Pulmonary artery endothelial cell (primary cell): ENCODE measurements at regions not wholly inside any gene's neighbourhood (a gene's known extent, or its start where the extent isn't known, plus 50 kb on each side); places are given as distances from the start of the nearest gene placed in this dataset.
"Not testable (repeated sequence)": the region's sequence is repeated elsewhere in the genome, so short reads cannot be mapped to it uniquely, and the experiment has no call there.

Experiments
- DNase-seq: peaks from one replicate; pipeline ENCODE4 v3.0.0-alpha.2; 2011; ENCODE audit warnings: low read depth, low spot score

DNA sequence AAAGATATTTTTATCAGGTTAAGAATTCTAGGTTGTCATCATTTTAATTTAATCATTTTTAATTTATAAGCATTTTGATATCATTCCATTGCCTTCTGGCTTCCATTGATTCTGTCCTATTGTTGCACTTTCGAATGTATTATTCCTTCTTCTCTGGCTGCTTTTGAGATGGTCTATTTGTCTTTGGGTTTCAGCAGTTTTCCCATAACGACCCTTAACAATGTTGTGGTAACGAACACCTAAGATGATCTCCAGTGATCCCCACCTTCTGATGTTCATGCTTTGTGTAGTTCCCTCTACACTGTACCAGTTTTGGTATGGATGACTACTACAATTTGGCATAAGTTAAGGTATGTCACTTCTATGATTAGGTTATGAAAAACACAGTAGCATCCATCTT lies 59.9 kb downstream of the MINAR1 start:
- no peak for DNase-seq

DNA sequence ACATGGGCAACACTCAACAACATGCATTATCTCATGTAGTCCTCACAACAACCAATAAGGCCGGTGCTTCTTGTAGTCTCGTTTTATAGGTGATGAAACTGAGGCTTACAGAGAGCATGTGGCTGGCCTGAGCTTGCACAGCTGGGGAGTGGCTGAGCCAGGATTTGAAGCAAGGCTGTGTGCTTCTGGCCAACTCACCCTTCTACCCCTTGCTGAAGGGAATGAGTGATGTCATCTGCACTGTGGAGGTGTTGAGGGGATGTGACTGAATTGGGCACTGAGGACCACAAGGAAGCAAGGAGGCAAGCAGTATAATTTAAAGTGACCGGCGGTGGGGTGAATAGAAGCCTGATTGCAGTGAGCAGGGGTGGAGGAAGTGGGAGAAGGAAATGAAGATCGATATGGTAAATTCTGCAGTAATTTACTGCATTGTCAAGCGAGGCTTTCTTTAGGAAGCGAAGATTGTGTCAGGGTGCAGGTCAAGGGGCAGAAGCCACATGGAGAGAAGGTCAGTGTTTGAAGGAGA lies 62.3 kb downstream of the MINAR1 start:
- no peak for DNase-seq

DNA sequence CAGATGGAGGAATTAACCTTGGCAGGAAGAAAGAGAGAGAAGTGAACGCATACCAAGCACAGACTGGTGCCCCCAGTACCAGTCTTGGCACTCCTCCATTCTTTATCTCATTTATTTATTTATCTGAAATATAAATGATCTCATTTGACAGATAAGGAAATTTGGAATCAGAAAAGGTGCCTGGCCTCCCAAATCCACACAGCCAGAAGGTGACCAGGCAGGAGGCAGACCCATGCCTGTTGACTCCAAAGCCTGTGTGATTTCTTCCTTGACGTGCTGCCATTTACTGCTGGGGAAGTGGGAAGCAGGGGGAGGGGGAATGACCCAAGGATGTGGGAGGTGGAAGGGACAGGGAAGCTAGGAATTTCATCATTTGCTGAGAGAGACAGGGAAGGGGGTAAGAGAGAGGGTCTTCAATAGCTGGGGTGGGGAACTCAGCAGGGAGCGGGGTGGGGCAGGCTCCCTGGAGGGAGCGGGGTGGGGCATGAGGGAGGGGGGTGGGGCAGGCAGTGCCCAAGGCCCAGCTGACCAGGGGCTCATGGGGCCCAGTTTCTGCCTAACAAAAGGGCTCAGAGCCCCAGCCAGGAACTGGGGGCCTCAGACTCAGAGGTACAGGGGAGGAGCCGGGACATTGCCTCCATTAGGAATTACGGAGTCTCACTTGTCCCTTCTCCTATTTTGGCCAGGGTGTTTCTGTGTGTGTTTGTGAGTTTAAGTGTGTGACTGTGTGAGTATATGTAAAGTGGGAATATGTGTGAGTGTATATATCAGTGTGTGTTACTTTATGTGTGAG lies 63.0 kb downstream of the MINAR1 start:
- DNase-seq: no peak

DNA sequence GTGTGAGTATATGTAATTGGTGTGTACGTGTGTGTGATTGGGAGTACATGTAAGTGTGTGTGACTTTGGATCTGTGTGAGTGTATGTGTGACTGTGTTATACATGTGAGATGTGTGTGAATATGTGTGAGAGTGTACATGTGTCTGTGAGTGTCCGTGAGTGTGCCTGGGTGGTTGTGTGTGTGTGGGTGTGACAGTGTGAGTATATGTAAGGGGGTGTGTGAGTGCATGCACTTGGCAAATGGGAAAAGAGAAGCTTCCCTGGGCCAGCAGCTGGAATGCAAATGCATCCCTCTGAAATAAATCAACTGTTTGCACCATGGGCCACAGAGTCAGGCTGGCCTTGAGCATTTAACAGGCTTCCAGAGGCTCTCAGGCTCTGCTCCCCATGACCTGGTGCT lies 63.6 kb downstream of the MINAR1 start:
- no peak for DNase-seq

DNA sequence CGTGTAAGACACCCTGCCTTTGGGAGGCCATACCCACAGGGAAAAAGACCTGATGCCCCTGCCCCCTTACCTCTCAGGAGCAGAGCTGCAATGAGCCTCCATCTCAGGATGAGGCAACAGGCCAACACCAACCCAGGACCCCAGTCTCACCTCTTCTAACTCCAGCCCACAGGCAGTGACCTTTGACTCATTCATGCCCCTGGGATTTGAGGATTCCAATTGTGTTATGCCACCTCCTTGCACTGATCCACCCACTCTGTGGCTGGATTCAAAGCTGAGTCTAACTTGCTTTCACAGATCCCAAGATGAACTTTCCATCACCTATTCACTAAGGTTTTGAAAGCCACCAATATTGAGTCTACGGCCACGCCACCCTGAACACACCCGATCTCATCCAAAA lies 64.7 kb downstream of the MINAR1 start:
- DNase-seq: no peak

DNA sequence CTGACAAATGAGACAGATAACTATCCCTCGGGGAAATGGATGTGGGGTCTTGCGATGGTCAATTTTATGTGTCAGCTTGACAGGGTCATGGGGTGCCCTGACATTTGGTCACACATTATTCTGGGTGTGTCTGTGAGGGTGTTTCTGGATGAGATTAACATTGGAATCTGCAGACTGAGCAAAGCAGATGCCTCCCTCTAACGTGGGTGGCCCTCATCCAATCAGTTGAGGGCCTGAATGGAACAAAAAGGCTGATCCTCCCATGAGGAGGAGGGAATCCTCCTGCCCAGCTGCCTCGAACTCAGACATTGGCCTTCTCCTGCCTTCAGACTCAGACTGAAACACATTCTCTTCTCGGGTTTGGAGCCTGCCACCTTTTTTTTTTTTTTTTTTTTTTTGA lies 69.0 kb downstream of the MINAR1 start:
- DNase-seq: no peak

DNA sequence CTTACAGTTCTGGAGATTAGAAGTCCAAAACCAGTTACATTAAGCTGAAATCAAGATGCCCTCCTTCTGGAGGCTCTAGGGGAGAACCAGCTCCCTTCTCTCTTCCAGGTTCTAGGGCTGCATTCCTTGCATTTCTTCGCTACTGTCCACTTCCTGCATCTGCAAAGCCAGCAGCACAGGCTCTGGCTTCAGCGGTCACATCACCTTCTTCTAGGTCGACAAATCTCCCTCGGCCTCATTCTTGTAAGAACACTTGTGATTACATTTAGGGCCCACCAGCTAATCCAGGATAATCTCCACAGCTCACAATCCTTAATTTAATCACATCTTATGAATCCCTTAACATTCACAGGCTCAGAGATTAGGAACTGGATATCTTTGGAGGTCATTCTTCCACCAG lies 73.8 kb downstream of the MINAR1 start:
- no peak for DNase-seq

DNA sequence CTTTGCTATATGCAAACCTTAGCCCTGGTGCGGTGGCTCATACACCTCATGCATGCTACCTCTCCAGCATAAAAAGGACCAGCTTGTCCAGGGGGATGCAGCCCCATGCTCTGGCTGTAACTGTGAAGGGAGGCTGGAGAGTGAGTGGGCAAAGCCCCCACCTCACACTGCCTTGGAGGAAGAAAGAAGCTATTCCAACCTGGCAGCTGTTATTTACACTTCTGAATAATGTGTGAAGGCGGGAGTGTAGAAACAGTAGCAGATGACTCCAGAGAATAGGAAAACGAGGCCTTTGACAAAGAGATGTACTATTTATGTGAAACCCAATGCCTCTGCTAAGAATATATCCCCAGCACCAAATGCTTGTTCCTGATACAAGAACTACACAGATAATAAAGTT lies 80.7 kb downstream of the MINAR1 start:
- DNase-seq: not testable (repeated sequence)

DNA sequence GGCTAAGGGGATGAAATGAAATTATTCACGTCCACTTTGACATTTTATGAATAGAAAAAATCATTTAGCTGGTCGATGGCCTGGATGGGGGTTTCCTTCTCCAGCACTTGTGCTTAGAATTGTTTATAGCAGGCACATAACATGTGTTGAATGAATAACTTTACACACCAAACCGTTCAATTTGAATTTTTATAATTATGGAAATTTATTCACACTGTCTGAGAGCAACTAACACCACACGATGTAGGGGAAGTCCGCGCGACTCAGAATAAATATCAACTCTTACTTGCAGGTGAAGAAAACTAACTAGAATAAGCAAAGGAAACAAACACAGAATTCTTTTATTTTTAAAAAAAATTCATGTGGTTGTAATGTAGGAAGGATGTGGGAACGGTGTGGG lies 81.3 kb downstream of the MINAR1 start:
- DNase-seq: no peak

DNA sequence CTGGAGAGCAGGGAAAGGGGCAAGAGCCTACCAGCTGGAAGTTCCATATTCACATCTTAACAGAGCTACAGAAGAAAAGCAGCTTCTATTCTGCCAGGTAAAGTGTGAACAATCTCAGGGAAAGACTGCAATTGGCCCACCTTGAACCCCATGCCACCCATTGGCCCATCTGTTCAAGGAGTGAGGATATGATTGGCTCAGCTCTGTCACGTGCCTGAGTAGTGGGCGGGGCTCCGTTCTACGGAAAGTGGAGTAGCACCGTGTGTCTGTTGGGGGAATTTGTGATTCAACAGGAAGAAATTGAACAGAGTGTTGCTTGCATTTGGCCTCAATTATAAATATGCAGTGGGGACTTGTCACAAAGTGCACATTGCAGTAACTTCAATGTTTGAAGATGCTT lies 81.8 kb downstream of the MINAR1 start:
- no peak for DNase-seq

DNA sequence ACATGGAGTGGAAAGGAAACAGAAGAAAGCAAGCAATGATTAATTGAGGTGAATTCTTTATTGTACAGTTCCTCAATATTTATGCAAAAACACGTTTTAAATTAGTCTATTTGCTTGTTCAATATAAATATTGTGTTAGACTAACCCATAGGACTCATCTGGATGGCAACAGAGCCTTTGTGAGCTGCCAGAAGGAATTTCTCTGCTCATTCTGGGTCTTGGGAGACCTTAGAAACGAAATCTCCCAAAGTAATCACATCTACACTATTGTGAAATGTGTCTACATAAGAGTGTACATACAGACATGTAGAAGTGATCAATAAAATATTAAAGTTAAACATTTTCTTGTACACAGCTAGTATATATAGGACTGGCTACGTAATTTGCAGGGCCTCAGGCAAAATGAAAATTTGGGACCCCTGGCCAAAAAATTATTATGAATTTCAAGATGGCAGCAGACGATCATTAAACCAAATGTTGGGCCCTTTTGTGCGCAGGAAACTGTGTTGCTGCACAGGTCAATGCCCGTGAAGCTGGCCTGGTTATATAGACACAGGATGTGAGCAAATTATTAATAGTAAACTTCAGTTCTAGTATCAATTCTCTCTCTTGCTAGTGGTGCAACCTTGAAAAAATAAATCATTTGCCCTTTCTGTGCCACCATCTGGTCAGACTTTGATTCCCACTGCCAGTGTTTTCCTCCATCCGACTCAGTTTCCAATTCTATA lies 83.3 kb downstream of the MINAR1 start:
- no peak for DNase-seq

DNA sequence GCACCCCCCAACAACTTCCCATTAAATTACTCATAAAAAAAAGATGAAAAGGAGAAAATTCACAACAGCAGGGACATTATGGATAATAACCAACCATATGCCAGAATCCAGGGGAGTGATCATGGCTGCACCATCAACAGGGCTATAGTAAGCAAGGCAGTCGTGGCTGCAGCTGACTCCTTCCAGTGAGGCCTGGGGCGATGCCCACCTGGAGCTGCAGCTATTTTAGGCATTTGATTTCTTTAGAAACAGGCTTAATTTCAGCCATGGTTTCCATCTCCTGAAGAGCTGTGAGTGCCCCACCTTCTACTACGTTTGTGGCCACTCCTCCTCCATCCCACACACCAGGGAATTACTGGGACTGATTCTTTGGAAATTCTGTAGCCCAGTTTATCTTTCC lies 84.0 kb downstream of the MINAR1 start:
- DNase-seq: no peak

DNA sequence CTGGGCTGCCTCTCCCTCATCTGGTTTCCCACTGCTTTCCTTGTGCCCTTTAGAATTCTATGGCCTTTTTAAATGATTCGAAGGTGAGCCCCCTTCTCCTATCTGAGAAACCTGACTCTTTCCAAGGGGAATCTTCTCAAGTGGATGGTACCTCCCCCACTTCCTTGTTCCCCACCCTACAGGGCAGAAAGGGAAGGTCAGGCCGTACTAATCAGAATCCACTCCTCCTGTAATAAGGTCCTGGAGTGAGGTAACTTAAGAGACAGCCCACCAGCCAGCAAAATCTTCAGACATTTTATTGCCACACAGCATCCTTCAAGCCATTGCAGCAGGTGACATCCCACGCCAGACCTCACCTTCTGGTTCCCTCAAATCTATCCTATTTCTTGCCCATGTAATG lies 84.5 kb downstream of the MINAR1 start:
- no peak for DNase-seq

DNA sequence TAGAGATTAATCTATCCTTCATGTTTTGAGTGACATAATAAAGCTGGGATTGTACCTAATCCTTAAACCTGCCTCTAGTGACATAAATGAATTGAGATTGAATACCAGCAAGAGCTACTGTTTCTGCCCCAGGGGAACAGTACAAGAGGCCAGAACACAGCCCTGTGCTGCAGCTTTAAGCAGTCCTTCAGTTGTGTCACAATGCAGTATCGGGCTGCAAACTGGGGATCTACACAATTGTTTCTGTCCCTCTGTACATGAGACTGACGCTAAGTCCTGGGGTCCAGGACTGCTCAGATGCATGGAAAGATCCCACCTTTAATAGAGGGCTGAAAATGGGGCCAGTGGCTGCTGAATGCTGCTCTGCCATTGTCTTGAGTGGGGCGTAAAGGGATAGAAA lies 87.5 kb downstream of the MINAR1 start:
- no peak for DNase-seq

DNA sequence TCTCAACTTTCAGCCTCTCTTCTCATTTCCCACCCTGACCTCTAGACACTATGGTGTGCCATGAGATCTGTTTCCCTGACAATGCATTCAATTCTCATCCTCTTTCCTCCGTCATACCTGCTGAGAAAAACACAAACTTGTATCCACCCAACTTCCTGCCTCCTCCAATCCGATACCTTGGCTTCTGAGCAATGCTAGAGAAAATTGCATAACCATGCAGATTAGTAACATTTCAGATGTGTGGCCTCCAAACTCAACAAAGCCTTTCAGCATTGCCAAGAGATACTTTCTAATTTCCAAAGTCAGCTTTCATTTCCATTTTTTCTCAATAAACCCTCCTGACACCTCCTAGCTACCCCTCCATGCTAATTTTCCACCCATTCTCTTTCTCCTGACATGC lies 88.5 kb downstream of the MINAR1 start:
- DNase-seq: no peak

DNA sequence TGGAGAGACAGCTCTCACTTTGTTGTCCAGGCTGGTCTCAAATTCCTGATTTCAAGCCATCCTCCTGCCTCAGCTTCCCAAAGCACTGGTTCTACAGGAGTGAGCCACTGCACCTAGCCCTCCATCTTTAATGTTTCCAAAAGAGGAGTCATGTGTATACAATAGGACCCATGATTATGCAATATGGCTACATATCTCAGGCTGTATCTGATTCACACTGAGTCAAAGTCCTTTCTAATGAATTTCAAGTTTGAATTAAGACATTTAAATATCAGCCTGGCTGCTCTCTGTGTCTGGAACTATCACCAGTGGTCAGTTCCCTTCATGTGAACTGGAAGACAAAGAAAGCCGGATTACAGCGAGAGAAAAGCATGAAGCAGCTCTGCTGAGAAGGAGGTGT lies 90.5 kb downstream of the MINAR1 start:
- DNase-seq: no peak

DNA sequence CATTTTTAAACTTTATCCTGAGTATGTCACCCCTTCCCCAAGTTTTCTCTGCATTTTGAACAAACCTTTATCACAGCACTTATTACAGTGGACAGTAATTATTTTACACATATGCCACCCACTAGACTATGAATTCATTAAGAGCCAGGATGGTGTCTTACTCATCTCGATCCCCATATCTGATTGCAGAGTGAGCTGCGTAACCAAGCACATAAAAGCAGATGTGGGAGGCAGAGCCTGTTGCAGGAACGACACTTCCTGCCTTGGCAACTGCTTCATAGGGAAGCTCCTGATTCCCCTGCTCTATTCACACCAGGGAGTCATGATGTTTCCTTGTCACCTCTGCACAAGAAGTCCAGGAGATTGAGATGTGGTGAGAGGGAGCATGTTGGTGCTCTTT lies 91.1 kb downstream of the MINAR1 start:
- DNase-seq: no peak

DNA sequence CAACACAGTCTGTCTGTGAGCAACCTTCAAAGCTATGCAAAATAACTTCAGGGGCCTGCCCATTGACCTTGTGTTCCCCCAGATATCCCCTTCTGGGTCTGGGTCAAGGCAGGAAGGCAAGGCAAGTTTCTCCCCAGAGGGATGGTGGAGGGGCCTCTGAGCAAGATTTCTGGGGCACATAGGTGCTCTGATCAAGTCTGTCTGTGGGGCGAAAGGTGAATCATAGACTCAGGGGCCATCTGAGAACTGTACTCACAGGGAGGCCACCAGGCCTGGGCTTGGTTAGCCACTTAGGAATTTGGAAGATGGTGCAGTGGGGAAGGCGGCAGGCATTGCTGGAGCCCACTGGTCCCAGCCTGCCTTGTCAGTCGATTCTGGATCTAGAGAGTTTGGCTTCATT lies 92.4 kb downstream of the MINAR1 start:
- DNase-seq: no peak

DNA sequence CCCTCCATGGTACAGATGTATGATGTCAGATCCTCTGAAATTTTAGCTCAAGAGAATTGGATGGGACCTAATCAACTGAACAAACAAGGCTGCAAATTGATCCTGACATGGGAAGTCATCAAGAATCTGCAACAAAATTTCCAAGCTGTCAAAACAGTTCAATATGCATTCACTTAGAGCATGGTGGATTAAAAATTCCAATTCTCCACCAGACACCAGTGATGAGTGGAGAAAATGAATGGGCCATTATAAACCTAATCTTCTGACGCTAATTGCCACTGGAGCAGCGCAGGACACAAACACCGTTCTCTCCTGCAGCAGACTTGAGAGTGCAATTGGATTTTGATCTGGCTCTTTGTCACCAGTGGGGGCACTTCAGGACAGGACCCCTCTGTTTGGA lies 94.2 kb downstream of the MINAR1 start:
- no peak for DNase-seq

DNA sequence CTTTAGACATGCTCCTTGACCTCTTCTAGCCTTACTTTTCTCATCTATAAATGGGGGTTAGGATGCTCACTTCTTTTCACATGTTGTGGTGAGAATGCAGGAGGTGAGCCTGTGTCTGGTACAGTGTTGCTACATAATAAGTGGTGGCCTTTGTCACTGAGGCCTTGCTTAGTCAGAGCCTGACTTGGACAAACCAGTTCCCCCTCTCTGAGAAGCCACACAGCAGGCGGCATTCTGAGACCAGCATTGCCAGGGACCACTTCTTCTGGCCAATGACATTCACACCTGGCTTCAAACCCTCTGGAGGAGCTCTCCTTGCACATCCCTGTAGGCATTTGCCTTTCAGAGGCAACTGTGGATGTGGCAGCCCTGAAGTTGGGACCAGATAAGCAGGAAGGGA lies 95.7 kb downstream of the MINAR1 start:
- no peak for DNase-seq

DNA sequence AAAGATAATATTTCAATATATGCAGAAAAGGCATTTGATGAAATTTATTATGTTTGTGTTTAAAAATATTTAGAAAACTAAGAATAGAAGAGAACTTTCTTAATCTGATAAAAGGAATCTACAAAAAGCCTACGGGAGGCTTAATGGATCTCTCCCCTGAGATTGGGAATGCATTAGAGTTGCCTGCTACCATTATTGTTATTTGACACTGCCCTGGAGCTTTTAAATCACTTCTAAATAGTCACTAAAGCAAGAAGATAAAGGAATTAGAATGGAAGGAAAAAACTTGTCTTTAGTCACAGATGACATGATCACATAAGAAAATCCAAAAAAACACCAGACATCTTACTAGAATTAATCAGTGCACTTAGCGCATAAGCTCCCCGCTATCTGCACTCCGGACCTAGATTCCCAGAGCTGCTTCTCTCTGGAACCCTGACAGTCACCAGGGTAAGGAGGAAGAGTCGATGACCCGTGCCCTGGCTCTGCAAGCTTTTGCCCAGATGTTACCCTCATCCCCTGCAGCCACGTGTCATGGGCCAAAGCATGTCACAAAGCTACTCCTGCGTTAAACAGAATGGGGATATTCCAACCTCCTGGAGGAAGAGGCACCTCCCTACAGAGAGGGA lies 97.1 kb downstream of the MINAR1 start:
- no peak for DNase-seq

DNA sequence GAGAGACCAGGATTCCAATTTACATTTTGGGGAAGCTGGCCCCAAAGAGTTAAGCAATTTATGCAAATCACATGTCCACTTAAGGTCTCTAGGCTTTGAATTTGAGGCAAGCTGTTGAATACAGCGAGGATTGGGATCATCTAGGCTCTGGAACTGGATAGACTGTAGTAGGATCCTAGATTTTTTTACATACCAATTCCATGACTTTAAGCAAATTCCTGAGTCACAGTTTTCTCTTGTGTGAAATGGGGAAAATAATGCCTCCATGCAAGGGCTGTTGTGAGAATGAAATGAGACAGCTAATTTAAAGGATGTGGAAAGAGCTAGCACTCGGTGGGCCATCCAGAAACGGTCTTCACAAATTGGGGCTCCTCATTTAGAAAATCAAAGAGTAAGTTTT lies 103.4 kb downstream of the MINAR1 start:
- DNase-seq: no peak

DNA sequence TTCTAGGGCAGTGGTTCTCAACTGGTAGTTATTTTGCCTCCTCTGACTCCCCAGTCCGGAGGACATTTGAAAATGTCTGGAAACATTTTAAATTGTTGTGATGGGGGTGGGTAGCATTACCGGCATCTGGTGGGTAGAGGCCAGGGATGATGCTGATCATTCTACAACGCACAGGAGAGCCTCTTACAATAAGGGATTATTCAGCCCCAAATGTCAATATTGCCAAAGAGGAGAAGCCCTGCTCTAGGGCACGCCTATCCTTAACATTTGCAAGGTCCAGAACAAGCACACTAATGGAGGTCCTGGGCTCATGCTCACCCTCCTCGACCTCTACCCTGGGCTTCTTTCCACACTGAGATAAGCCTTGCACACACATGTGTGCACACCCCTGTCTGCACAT lies 106.4 kb downstream of the MINAR1 start:
- no peak for DNase-seq
